H9 (cell line): ENCODE measurements at regions not wholly inside any gene's neighbourhood (a gene's known extent, or its start where the extent isn't known, plus 50 kb on each side); places are given as distances from the start of the nearest gene placed in this dataset.

Source experiments
- DNase-seq: peaks from one replicate; pipeline ENCODE4 v3.0.0-alpha.2; 2017
- H2AFZ ChIP-seq: one replicate; pipeline ENCODE4 v1.6.1; 2013; ENCODE audit warnings: mild to moderate bottlenecking, low read length, control low read depth, moderate library complexity
- H2AK5ac ChIP-seq: 2 replicates; pipeline ENCODE4 v1.6.1; 2013; ENCODE audit warnings: low read length, control low read depth, mixed read lengths; ENCODE audit not compliant: insufficient read length
- H2BK120ac ChIP-seq: one replicate; pipeline ENCODE4 v1.6.1; 2013; ENCODE audit warnings: low read depth, mild to moderate bottlenecking, low read length, control low read depth, inconsistent platforms; ENCODE audit not compliant: poor library complexity, severe bottlenecking
- H2BK12ac ChIP-seq: 2 replicates; pipeline ENCODE4 v1.6.1; 2013; ENCODE audit warnings: low read length, control low read depth, mixed read lengths, low read depth; ENCODE audit not compliant: insufficient read length
- H2BK15ac ChIP-seq: 2 replicates; pipeline ENCODE4 v1.6.1; 2013; ENCODE audit warnings: low read depth, low read length, control low read depth
- H2BK20ac ChIP-seq: one replicate; pipeline ENCODE4 v1.6.1; 2013; ENCODE audit warnings: low read depth, mild to moderate bottlenecking, low read length, control low read depth, inconsistent platforms; ENCODE audit not compliant: poor library complexity, severe bottlenecking
- H2BK5ac ChIP-seq: 2 replicates; pipeline ENCODE4 v1.6.1; 2013; ENCODE audit warnings: low read length, control low read depth, mixed read lengths; ENCODE audit not compliant: insufficient read length
- H3K14ac ChIP-seq: 2 replicates; pipeline ENCODE4 v1.6.1; 2013; ENCODE audit warnings: low read length, control low read depth; ENCODE audit not compliant: insufficient read depth
- H3K18ac ChIP-seq: 2 replicates; pipeline ENCODE4 v1.6.1; 2013; ENCODE audit warnings: low read depth, mild to moderate bottlenecking, mixed read lengths, low read length, control low read depth; ENCODE audit not compliant: insufficient read length
- H3K23ac ChIP-seq: 2 replicates; pipeline ENCODE4 v1.6.1; 2013; ENCODE audit warnings: low read length, control low read depth, mixed read lengths, low read depth; ENCODE audit not compliant: insufficient read length
- H3K23me2 ChIP-seq: 2 replicates; pipeline ENCODE4 v1.6.1; 2013; ENCODE audit warnings: low read depth, mild to moderate bottlenecking, mixed read lengths, low read length, control low read depth; ENCODE audit not compliant: insufficient read length, poor library complexity, severe bottlenecking
- H3K27ac ChIP-seq: 2 replicates; pipeline ENCODE4 v1.5.1; 2013; ENCODE audit warnings: low read length, control low read depth, mixed read lengths, low read depth; ENCODE audit not compliant: insufficient read length
- H3K27me3 ChIP-seq: 2 replicates; pipeline ENCODE4 v1.6.1; 2013; ENCODE audit warnings: low read length, control low read depth, inconsistent platforms; ENCODE audit not compliant: insufficient read depth
- H3K4ac ChIP-seq: 2 replicates; pipeline ENCODE4 v1.6.1; 2013; ENCODE audit warnings: low read depth, mild to moderate bottlenecking, control low read depth, inconsistent platforms, low read length, moderate library complexity
- H3K4me1 ChIP-seq: 2 replicates; pipeline ENCODE4 v1.6.1; 2013; ENCODE audit warnings: low read length, control low read depth, inconsistent platforms; ENCODE audit not compliant: insufficient read depth
- H3K4me2 ChIP-seq: 2 replicates; pipeline ENCODE4 v1.6.1; 2013; ENCODE audit warnings: low read length, control low read depth, mixed read lengths; ENCODE audit not compliant: insufficient read length, insufficient read depth
- H3K56ac ChIP-seq: 2 replicates; pipeline ENCODE4 v1.6.1; 2013; ENCODE audit warnings: low read depth, mild to moderate bottlenecking, mixed read lengths, low read length, control low read depth; ENCODE audit not compliant: insufficient read length
- H3K79me1 ChIP-seq: 2 replicates; pipeline ENCODE4 v1.6.1; 2013; ENCODE audit warnings: low read depth, mild to moderate bottlenecking, moderate library complexity, low read length, control low read depth, inconsistent platforms; ENCODE audit not compliant: insufficient read depth, poor library complexity, severe bottlenecking
- H3K79me2 ChIP-seq: 2 replicates; pipeline ENCODE4 v1.6.1; 2013; ENCODE audit warnings: low read length, control low read depth, inconsistent platforms; ENCODE audit not compliant: insufficient read depth
- H3K9ac ChIP-seq: 2 replicates; pipeline ENCODE4 v1.6.1; 2013; ENCODE audit warnings: low read length, control low read depth, mixed read lengths; ENCODE audit not compliant: insufficient read length; ENCODE audit errors: extremely low read depth
- H3K9me3 ChIP-seq: one replicate; pipeline ENCODE4 v1.6.1; 2013; ENCODE audit warnings: low read depth, low read length, inconsistent platforms; ENCODE audit not compliant: control insufficient read depth
- H3T11ph ChIP-seq: one replicate; pipeline ENCODE4 v1.6.1; 2013; ENCODE audit warnings: mild to moderate bottlenecking, low read length, control low read depth, inconsistent platforms
- H4K20me1 ChIP-seq: one replicate; pipeline ENCODE4 v1.6.1; 2013; ENCODE audit not compliant: control insufficient read depth, insufficient read length, insufficient read depth
- H4K5ac ChIP-seq: 2 replicates; pipeline ENCODE4 v1.6.1; 2013; ENCODE audit warnings: low read depth, mild to moderate bottlenecking, mixed read lengths, low read length, control low read depth; ENCODE audit not compliant: insufficient read length
- H4K8ac ChIP-seq: replicated peaks from 2 replicates; pipeline ENCODE4 v1.6.1; 2013; ENCODE audit warnings: low read length, control low read depth, mixed read lengths, low read depth; ENCODE audit not compliant: insufficient read length
- H4K91ac ChIP-seq: 2 replicates; pipeline ENCODE4 v1.6.1; 2013; ENCODE audit warnings: low read depth, mild to moderate bottlenecking, moderate library complexity, mixed read lengths, low read length, control low read depth; ENCODE audit not compliant: insufficient read length
- H3K27ac Mint-ChIP-seq, 3 experiments: 2 replicates in 2 of 3; 3 replicates in 1 of 3; pipeline ENCODE4 v1.8.0; 2020 to 2021; ENCODE audit warnings: mixed read lengths in 3 of 3, mild to moderate bottlenecking in 1 of 3, moderate library complexity in 1 of 3
- H3K27me3 Mint-ChIP-seq: 2 replicates; pipeline ENCODE4 v1.8.0; 2021; ENCODE audit warnings: low read depth, mild to moderate bottlenecking, moderate library complexity, mixed read lengths
- H3K36me3 Mint-ChIP-seq, 3 experiments: 2 replicates in 2 of 3; 3 replicates in 1 of 3; pipeline ENCODE4 v1.8.0; 2020 to 2021; ENCODE audit warnings: low read depth in 3 of 3, mixed read lengths in 3 of 3; ENCODE audit not compliant: insufficient read depth in 1 of 3
- H3K4me1 Mint-ChIP-seq, 2 experiments: 2 replicates each; pipeline ENCODE4 v1.8.0; 2020; ENCODE audit warnings: mixed read lengths in 2 of 2
- H3K4me3 Mint-ChIP-seq, 2 experiments: 2 replicates in 1 of 2; 3 replicates in 1 of 2; pipeline ENCODE4 v1.8.0; 2020 to 2021; ENCODE audit warnings: mild to moderate bottlenecking in 2 of 2, mixed read lengths in 2 of 2, moderate library complexity in 1 of 2
- H3K9me3 Mint-ChIP-seq, 2 experiments: 2 replicates in 1 of 2; 3 replicates in 1 of 2; pipeline ENCODE4 v1.8.0; 2020; ENCODE audit warnings: mild to moderate bottlenecking in 2 of 2, mixed read lengths in 2 of 2, moderate library complexity in 1 of 2
- WGBS: extraction: QIAGEN DNeasy Blood & Tissue Kit; methylation state at CpG from one replicate; pipeline ENCODE4 v1.1.7; 2013; ENCODE audit warnings: missing lambda C conversion rate, low lambda C conversion rate, mixed read lengths; ENCODE audit not compliant: insufficient read length; ENCODE audit errors: extremely low coverage; 5-methylcytosine and 5-hydroxymethylcytosine counted together
- TF ChIP-seq, protein P1 (sequence below): fragments of 200-600 bp; sonication (generic); conservative IDR thresholded peaks from 3 replicates; pipeline ENCODE4 v1.8.0; 2021; ENCODE audit warnings: antibody characterized with exemption, mild to moderate bottlenecking

DNA sequence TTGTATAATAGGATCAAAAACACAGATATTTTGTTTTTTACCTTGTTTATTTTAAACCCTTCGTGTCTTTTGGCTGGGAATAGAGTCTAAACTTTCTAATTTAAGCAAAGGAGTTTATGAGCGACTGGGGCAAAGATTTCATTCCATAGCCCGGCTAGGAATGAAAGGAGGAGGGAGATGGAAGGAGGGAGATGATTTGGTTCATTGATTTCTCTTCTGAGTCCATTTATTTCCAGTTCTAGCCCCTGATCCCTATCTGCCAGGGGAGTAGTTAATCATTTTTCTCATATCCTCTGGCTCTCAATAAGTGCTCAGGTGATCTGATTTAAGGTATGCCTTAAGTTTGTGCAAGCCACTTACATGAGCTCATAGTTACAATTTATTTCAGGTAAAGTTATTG is 120.0 kb downstream of the SPRY1 start:
- Histone ChIP-seq H3K14ac (no peak overlapping the region), H3K18ac (no peak overlapping the region), H4K8ac (no peak overlapping the region), H3T11ph (no peak overlapping the region), H3K23ac (no peak overlapping the region), H2BK15ac (no peak overlapping the region), H2BK20ac (no peak overlapping the region), H3K79me1 (no peaks in the 10 kb centered on the region), H2BK5ac (no peak overlapping the region), H3K23me2 (no peaks in the 10 kb centered on the region), H4K5ac (no peak overlapping the region), H3K56ac (no peak overlapping the region), H3K79me2 (no peaks in the 10 kb centered on the region), H3K4me1 (no peaks in the 10 kb centered on the region), H2AFZ (no peak overlapping the region), H3K27me3 (no peaks in the 10 kb centered on the region), H3K9ac (no peak overlapping the region), H2BK120ac (no peak overlapping the region), H3K9me3 (no peaks in the 10 kb centered on the region), H3K4ac (no peak overlapping the region), H4K20me1 (no peaks in the 10 kb centered on the region), H2BK12ac (no peak overlapping the region), H2AK5ac (no peak overlapping the region), H4K91ac (no peak overlapping the region), H3K27ac (no peak overlapping the region), H3K4me2 (no peak overlapping the region)
- TF ChIP-seq, protein P1, sequence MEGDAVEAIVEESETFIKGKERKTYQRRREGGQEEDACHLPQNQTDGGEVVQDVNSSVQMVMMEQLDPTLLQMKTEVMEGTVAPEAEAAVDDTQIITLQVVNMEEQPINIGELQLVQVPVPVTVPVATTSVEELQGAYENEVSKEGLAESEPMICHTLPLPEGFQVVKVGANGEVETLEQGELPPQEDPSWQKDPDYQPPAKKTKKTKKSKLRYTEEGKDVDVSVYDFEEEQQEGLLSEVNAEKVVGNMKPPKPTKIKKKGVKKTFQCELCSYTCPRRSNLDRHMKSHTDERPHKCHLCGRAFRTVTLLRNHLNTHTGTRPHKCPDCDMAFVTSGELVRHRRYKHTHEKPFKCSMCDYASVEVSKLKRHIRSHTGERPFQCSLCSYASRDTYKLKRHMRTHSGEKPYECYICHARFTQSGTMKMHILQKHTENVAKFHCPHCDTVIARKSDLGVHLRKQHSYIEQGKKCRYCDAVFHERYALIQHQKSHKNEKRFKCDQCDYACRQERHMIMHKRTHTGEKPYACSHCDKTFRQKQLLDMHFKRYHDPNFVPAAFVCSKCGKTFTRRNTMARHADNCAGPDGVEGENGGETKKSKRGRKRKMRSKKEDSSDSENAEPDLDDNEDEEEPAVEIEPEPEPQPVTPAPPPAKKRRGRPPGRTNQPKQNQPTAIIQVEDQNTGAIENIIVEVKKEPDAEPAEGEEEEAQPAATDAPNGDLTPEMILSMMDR, result no peak
- DNase-seq, result no peak
- Mint-ChIP-seq H3K27me3 (no peaks in the 10 kb centered on the region), H3K27ac (no peak overlapping the region), H3K36me3 (peaks cover 0 to 2% (median 0%) of the 10 kb centered on the region in 3 experiments; a peak in 2 of 7 replicates), H3K4me3 (no peak overlapping the region), H3K4me1 (no peaks in the 10 kb centered on the region; a peak in 1 of 4 replicates), H3K9me3 (peaks cover 5 to 6% of the 10 kb centered on the region in 2 experiments; a peak in 4 of 5 replicates)
- no CpG with 5 or more reads among the region's 3 CpGs for WGBS
